Fibroblast of lung (primary cell): ENCODE measurements at regions not wholly inside any gene's neighbourhood (a gene's known extent, or its start where the extent isn't known, plus 50 kb on each side); places are given as distances from the start of the nearest gene placed in this dataset.
"Not testable (repeated sequence)": the region's sequence is repeated elsewhere in the genome, so short reads cannot be mapped to it uniquely, and the experiment has no call there.

Experiments
- DNase-seq, 2 donors: peaks; one replicate each; pipeline versions ENCODE4 v3.0.0 to v3.0.0-alpha.2; 2010; ENCODE audit warnings: low read depth in 2 of 2
- H2AFZ ChIP-seq: 2 replicates; pipeline ENCODE4 v1.5.1; 2012; ENCODE audit warnings: low read length, control low read depth, inconsistent platforms
- H3K27ac ChIP-seq: 2 replicates; pipeline ENCODE4 v1.5.1; 2011; ENCODE audit warnings: low read length, control low read depth; ENCODE audit not compliant: insufficient read depth
- H3K27me3 ChIP-seq: 2 replicates; pipeline ENCODE4 v1.5.1; 2011; ENCODE audit warnings: mild to moderate bottlenecking, low read length; ENCODE audit not compliant: control insufficient read depth, insufficient read depth
- H3K36me3 ChIP-seq: 2 replicates; pipeline ENCODE4 v1.5.1; 2011; ENCODE audit warnings: low read length; ENCODE audit not compliant: control insufficient read depth, insufficient read depth
- H3K4me1 ChIP-seq: 2 replicates; pipeline ENCODE4 v1.5.1; 2011; ENCODE audit warnings: low read length; ENCODE audit not compliant: control insufficient read depth, insufficient read depth; ENCODE audit errors: extremely low read depth
- H3K4me2 ChIP-seq: 2 replicates; pipeline ENCODE4 v1.5.1; 2011; ENCODE audit warnings: low read length, control low read depth; ENCODE audit not compliant: insufficient read depth; ENCODE audit errors: extremely low read depth
- H3K4me3 ChIP-seq, 4 experiments: fragments of 200-600 bp in 1 of 4; sonication (generic) in 1 of 4; replicated peaks in 1 of 4; 2 replicates each; pipeline ENCODE4 v1.5.1; 2011 to 2016; ENCODE audit warnings: low read length in 4 of 4, low read depth in 3 of 4, mild to moderate bottlenecking in 3 of 4, control low read depth in 2 of 4, inconsistent platforms in 1 of 4, mixed read lengths in 1 of 4; ENCODE audit not compliant: insufficient read depth in 1 of 4; ENCODE audit errors: control extremely low read depth in 1 of 4
- H3K79me2 ChIP-seq: 2 replicates; pipeline ENCODE4 v1.5.1; 2012; ENCODE audit warnings: mild to moderate bottlenecking, low read length, inconsistent platforms; ENCODE audit not compliant: control insufficient read depth, insufficient read depth
- H3K9ac ChIP-seq: 2 replicates; pipeline ENCODE4 v1.5.1; 2011; ENCODE audit warnings: mild to moderate bottlenecking, low read length, control low read depth; ENCODE audit not compliant: insufficient read depth
- H3K9me3 ChIP-seq: 2 replicates; pipeline ENCODE4 v1.5.1; 2012; ENCODE audit warnings: low read depth, low read length; ENCODE audit not compliant: control insufficient read depth, insufficient read depth
- H4K20me1 ChIP-seq: 2 replicates; pipeline ENCODE4 v1.5.1; 2011; ENCODE audit warnings: low read length; ENCODE audit not compliant: control insufficient read depth, insufficient read depth; ENCODE audit errors: extremely low read depth
- CTCF ChIP-seq, 2 donors: IDR thresholded peaks in 1 of 2; conservative IDR thresholded peaks in 1 of 2; 1 replicate in 1 of 2; 2 replicates in 1 of 2; pipeline ENCODE4 v1.5.1; 2011 to 2012; ENCODE audit warnings: low read length in 2 of 2, control low read depth in 1 of 2, inconsistent platforms in 1 of 2, low read depth in 1 of 2, mild to moderate bottlenecking in 1 of 2
- EZH2 ChIP-seq: IDR thresholded peaks from 2 replicates; pipeline ENCODE4 v1.5.1; 2012; ENCODE audit warnings: low read length, control low read depth, mild to moderate bottlenecking; ENCODE audit errors: missing control alignments

GRCh38 chr4:77358315-77358928 is 201.4 kb downstream of the CCNG2 start:
- Histone ChIP-seq H3K9ac (no peak overlapping the region), H3K36me3 (no peaks in the 10 kb centered on the region), H3K79me2 (no peaks in the 10 kb centered on the region), H3K27ac (no peak overlapping the region), H4K20me1 (no peaks in the 10 kb centered on the region), H3K4me1 (no peaks in the 10 kb centered on the region), H2AFZ (no peak overlapping the region), H3K9me3 (no peaks in the 10 kb centered on the region), H3K27me3 (no peaks in the 10 kb centered on the region), H3K4me2 (no peak overlapping the region), H3K4me3 (no peak overlapping the region)
- TF ChIP-seq CTCF (conservative IDR thresholded peaks at IDR 0.05 in 1 of 2, IDR thresholded peaks at IDR 0.05 in 1 of 2; ENCODE audit: low read depth in 1 of 2, low read length in 2 of 2) (peak; percentile 63 to 66), EZH2 (no peak)
- peak; percentile 8 to 51 for DNase-seq

- no peak overlapping the region for H3K27ac ChIP-seq
- no peaks in the 10 kb centered on the region for H3K79me2 ChIP-seq
- H3K4me2 ChIP-seq: no peak overlapping the region
- H2AFZ ChIP-seq: no peak overlapping the region
- no peaks in the 10 kb centered on the region for H3K9me3 ChIP-seq
- H3K36me3 ChIP-seq: no peaks in the 10 kb centered on the region
- no peak for TF ChIP-seq EZH2
- TF ChIP-seq CTCF (conservative IDR thresholded peaks at IDR 0.05 in 1 of 2, IDR thresholded peaks at IDR 0.05 in 1 of 2; ENCODE audit: low read depth in 1 of 2, low read length in 2 of 2): no peak
- DNase-seq: no peak
- no peaks in the 10 kb centered on the region for H4K20me1 ChIP-seq
- no peaks in the 10 kb centered on the region for H3K4me1 ChIP-seq
- no peak overlapping the region for H3K9ac ChIP-seq
- no peaks in the 10 kb centered on the region for H3K27me3 ChIP-seq
- no peak overlapping the region for H3K4me3 ChIP-seq
Measured at GRCh38 chr4:77360451-77360850, 203.4 kb downstream of the CCNG2 start.

GRCh38 chr4:77366876-77367275 is 209.9 kb downstream of the CCNG2 start:
- not testable (repeated sequence) for DNase-seq, H4K20me1 ChIP-seq, H3K4me3 ChIP-seq, H3K79me2 ChIP-seq, H3K27me3 ChIP-seq, H3K9ac ChIP-seq, H3K4me2 ChIP-seq, H3K4me1 ChIP-seq, H3K9me3 ChIP-seq, H3K36me3 ChIP-seq, H2AFZ ChIP-seq, H3K27ac ChIP-seq
